GM12878 (cell line): ENCODE measurements at regions not wholly inside any gene's neighbourhood (a gene's known extent, or its start where the extent isn't known, plus 50 kb on each side); places are given as distances from the start of the nearest gene placed in this dataset.

Source experiments
- BACH1 ChIP-seq: fragments of 450-650 bp; IDR thresholded peaks from 2 replicates; pipeline ENCODE4 v1.6.1; 2017; ENCODE audit warnings: mild to moderate bottlenecking, borderline replicate concordance
- CHD2 ChIP-seq: IDR thresholded peaks from 2 replicates; pipeline ENCODE4 v1.6.1; 2011; ENCODE audit warnings: low read depth, low read length, improper control_type of control experiment, borderline replicate concordance
- FOXM1 ChIP-seq: IDR thresholded peaks from 2 replicates; pipeline ENCODE4 v1.6.1; 2012; ENCODE audit warnings: low read depth, mild to moderate bottlenecking, inconsistent platforms, low read length, moderate library complexity
- GABPA ChIP-seq: IDR thresholded peaks from 2 replicates; pipeline ENCODE4 v1.6.1; 2014; ENCODE audit warnings: antibody characterized with exemption, low read depth, mild to moderate bottlenecking, inconsistent platforms
- POLR2A ChIP-seq: IDR thresholded peaks from 2 replicates; pipeline ENCODE4 v1.6.1; 2011; ENCODE audit warnings: low read depth, mild to moderate bottlenecking, low read length
- RAD21 ChIP-seq: IDR thresholded peaks from 2 replicates; pipeline ENCODE4 v1.6.1; 2011; ENCODE audit warnings: mild to moderate bottlenecking, low read depth, low read length, moderate library complexity; ENCODE audit not compliant: insufficient read depth
- TAF1 ChIP-seq: IDR thresholded peaks from 2 replicates; pipeline ENCODE4 v1.6.1; 2011; ENCODE audit warnings: mild to moderate bottlenecking, low read depth, low read length, borderline replicate concordance
- TBL1XR1 ChIP-seq: IDR thresholded peaks from 2 replicates; pipeline ENCODE4 v1.6.1; 2012; ENCODE audit warnings: low read depth, low read length, improper control_type of control experiment
- TF ChIP-seq, protein P1 (sequence below), 3 experiments: IDR thresholded peaks in 2 of 3; conservative IDR thresholded peaks in 1 of 3; 2 replicates each; pipeline ENCODE4 v1.5.1; 2011; ENCODE audit warnings: low read depth in 3 of 3, low read length in 3 of 3, mild to moderate bottlenecking in 3 of 3, control low read depth in 2 of 3, moderate library complexity in 2 of 3, inconsistent platforms in 1 of 3, mixed read lengths in 1 of 3; ENCODE audit not compliant: control insufficient read depth in 2 of 3, insufficient read depth in 1 of 3; ENCODE audit errors: extremely low read depth in 1 of 3

- TF ChIP-seq GABPA (no peak), FOXM1 (no peak), RAD21 (no peak), TAF1 (no peak), CHD2 (no peak), POLR2A (no peak), BACH1 (no peak), TBL1XR1 (no peak)
- TF ChIP-seq, protein P1, sequence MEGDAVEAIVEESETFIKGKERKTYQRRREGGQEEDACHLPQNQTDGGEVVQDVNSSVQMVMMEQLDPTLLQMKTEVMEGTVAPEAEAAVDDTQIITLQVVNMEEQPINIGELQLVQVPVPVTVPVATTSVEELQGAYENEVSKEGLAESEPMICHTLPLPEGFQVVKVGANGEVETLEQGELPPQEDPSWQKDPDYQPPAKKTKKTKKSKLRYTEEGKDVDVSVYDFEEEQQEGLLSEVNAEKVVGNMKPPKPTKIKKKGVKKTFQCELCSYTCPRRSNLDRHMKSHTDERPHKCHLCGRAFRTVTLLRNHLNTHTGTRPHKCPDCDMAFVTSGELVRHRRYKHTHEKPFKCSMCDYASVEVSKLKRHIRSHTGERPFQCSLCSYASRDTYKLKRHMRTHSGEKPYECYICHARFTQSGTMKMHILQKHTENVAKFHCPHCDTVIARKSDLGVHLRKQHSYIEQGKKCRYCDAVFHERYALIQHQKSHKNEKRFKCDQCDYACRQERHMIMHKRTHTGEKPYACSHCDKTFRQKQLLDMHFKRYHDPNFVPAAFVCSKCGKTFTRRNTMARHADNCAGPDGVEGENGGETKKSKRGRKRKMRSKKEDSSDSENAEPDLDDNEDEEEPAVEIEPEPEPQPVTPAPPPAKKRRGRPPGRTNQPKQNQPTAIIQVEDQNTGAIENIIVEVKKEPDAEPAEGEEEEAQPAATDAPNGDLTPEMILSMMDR (IDR thresholded peaks at IDR 0.05 in 2 of 3, conservative IDR thresholded peaks at IDR 0.05 in 1 of 3; ENCODE audit: control insufficient read depth in 2 of 3, extremely low read depth in 1 of 3, insufficient read depth in 1 of 3, low read depth in 3 of 3, low read length in 3 of 3): no peak
These were observed 498.1 kb upstream of the CPEB2 start for GRCh38 chr4:14504162-14504561.
